Stimulated activated CD4-positive, alpha-beta T cell treated with anti-CD3 and anti-CD28 coated beads, Interleukin-12 subunit alpha, Interleukin-12 subunit beta, amount 100 ng/mL, for 24 hours (primary cell): ENCODE measurements at regions not wholly inside any gene's neighbourhood (a gene's known extent, or its start where the extent isn't known, plus 50 kb on each side); places are given as distances from the start of the nearest gene placed in this dataset.
"Not testable (repeated sequence)": the region's sequence is repeated elsewhere in the genome, so short reads cannot be mapped to it uniquely, and the experiment has no call there.

ENCODE experiments used
- DNase-seq, 2 experiments: peaks; one replicate each; pipeline ENCODE4 v3.0.0-alpha.2; 2020; ENCODE audit warnings: low read depth in 2 of 2

DNA sequence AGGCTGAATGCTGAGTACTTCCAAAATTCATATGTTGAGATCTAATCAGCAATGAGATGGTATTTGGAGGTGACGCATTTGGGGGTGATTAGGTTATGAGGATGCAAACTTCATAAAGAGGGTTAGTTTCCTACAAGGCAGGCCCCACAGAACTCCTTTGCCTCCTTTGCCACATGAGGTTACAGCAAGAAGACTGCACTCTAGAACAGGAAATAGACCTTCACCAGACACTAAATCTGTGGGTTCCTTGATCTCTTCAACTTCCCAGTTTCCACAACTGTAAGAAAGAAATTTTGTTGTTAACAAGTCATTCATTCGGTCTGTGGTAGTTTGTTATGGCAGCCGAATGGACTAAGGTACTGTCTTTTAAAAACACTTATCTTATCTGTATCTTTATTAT is 681.9 kb upstream of the HS3ST1 start:
- DNase-seq = no peak

GRCh38 chr4:12109056-12109455 is 680.4 kb upstream of the HS3ST1 start:
- not testable (repeated sequence) for DNase-seq

GRCh38 chr4:12105519-12105918 is 676.8 kb upstream of the HS3ST1 start:
- DNase-seq = no peak

- not testable (repeated sequence) for DNase-seq
These were observed 661.2 kb upstream of the HS3ST1 start for GRCh38 chr4:12089920-12090319.

GRCh38 chr4:12084690-12085089 is 656.0 kb upstream of the HS3ST1 start:
- no peak for DNase-seq

GRCh38 chr4:12071316-12071715 is 642.6 kb upstream of the HS3ST1 start:
- no peak for DNase-seq

- no peak for DNase-seq
These were observed 625.3 kb upstream of the HS3ST1 start for GRCh38 chr4:12053966-12054365.

DNA sequence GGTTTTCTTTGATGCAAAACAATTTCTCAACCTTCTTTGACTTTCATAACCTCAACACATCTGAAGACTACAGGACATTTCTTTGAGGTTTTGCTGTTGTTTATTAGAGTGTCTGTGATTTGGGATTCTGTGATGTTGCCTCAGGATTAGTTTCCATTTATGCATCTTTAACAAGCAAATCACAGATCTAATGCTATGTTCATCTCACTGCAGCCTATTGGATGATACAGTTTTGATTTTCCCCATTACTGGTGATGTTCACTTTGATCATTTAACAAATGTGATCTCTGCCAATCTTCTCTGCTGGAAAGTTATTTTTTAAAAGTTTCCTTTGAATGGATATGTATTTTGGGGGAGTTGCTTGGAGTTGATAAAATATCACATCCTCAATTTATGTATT is 624.9 kb upstream of the HS3ST1 start:
- DNase-seq = no peak

DNA sequence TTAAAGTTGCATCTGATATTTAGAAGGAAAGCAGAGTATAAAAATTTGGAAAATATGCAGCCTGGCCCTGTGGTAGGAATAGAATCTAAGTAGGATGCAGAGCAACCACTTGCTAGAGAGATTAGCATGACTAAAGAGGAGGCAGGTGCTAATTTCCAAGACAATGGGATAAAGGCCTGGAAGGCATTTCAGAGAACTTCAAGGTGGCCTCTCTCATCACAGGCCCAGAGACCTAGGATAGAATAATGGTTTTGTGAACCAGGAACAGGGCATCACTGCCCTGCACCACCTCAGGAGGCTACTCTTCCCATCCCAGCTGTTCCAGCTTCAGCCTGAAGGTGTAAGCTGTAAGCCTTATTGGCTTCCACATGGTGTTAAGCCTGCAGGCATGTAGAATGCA is 621.7 kb upstream of the HS3ST1 start:
- DNase-seq = no peak

GRCh38 chr4:12042818-12043217 is 614.1 kb upstream of the HS3ST1 start:
- DNase-seq = no peak

- no peak for DNase-seq
These were observed 613.1 kb upstream of the HS3ST1 start for GRCh38 chr4:12041828-12042227.

GRCh38 chr4:12036450-12036849 is 607.8 kb upstream of the HS3ST1 start:
- DNase-seq = no peak

DNA sequence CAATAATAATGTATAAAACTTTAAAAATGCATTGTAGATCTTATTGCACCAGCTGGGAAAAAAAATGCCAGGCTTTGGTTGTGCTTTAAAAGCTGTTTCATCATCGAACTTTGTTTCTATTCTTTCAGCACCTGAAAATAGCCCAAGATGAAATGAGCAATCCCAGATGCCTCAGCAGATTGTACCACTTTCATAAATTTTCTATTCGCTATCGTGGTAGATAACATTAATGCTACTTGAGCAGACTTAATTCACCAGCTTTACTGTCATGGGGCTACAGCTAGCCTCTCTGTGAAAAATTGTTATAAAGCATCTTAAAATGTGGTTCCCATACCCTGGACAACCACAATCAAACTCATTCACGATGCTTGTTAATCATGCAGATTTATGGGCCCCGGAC is 599.6 kb upstream of the HS3ST1 start:
- DNase-seq = no peak

DNA sequence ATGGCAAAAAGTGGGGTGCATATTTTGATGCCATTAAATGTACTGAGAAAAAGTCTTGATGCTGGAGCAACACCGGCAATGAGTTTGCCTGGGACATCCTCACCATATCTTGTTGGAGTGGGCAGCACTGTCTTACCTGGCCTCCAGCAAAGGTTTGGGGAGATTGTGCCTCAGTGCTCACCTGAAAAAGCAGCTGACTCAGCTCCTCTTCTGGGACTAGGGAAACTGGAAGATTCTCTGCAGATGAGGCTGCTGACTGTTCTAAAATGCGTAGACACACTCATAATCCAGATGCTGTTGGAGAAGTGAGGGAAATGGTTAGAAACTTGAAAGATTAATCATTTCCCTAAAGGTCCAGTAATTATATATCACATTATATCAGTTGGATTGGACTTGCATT is 593.7 kb upstream of the HS3ST1 start:
- DNase-seq = no peak

DNA sequence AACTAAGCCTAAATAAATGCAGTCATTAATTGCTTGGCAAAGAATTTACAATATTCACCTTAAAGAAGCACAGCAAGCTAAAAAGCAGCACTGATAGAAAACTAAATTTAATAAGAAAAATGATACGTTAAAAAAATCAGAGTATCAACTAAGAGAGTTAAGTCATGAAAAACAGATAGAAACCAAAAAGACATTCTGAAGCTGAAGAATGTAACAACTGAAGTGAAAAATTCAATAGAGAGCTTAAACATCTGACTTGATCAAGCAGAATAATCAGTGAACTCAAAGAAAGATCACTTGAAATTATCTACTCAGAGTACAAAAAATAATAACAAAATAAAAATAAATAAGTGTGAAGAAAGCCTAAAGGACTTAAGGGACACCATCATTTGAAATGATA is 588.0 kb upstream of the HS3ST1 start:
- DNase-seq = no peak

- no peak for DNase-seq
These were observed 576.8 kb upstream of the HS3ST1 start for GRCh38 chr4:12005471-12005870.

DNA sequence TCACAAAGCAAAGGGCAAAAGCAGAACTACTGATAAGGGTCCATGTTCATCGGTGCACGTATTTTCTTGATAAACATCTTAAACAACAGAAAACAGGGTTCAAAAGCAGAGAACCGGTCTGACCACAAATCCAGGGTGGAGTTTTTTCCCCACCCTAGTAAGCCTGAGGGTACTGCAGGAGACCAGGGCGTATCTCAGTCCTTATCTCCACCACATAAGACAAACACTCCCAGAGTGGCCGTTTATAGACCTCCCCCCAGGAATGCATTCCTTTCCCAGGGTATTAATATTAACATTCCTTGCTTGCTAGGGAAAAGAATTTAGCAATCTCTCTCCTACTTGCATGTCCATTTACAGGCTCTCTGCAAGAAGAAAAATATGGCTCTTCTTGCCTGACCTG is 567.9 kb upstream of the HS3ST1 start:
- not testable (repeated sequence) for DNase-seq

DNA sequence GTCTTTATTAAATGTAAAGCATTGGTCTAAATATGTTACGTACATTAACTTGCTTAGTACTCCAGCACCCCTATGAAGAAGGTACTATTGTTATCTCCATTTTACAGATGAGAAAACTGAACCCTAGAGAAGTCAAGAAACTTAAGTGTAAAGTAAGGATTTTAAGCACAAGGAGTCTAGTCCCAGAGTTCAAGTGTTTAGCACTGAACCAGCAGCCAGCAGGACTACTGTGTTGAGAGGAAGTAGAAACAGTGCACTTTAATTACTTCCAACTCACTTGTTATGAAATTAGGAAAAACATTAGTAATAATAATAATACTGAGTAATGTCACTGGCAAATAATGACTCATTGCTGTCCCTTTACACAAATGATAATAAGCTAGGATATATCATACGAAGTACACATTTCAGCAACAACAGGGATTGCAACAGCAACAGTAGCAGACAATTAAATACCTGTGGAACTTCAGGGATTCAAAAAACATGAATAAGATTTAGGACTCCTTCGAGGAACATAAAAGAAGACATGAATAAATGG is 548.1 kb upstream of the HS3ST1 start:
- DNase-seq = no peak

DNA sequence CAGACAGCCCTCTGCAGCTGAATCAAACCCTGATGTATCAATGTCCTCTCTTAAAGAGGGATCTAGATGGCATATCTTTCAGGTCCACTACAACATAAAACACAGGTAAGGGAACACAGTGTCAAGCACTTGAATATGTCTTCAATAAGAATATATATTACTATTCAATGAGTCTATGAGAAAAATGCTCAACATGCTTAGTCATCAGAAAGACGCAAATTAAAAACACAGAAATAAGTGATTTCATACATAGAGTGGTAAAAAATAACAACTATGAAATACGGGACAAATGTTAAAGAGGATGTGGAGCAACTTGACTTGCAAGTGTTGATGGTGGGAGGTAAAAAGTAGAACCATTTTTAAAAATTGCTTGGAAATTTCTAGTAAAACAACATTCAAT is 544.6 kb upstream of the HS3ST1 start:
- DNase-seq = no peak

GRCh38 chr4:11970754-11971153 is 542.1 kb upstream of the HS3ST1 start:
- no peak for DNase-seq

DNA sequence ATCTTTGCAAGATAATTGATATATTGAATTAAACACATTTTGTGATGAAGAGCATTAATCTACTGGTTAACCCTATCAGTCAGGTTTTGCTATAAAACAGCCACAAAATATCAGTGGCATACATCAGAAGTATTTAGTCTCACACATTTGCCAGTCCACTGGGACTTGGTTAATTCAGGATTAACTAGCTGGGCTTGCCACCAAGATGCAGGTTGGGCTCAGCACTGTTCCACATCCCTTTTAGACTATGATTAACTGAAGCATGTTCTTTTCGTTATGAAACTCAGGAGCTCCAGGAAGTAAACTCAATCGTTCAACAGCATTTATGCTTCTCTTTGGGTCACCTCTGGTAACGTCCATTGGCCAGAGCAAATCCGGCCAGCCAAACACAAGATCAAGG is 538.1 kb upstream of the HS3ST1 start:
- DNase-seq = no peak

GRCh38 chr4:11954093-11954492 is 525.4 kb upstream of the HS3ST1 start:
- DNase-seq = no peak

GRCh38 chr4:11949355-11949754 is 520.7 kb upstream of the HS3ST1 start:
- DNase-seq = no peak

DNA sequence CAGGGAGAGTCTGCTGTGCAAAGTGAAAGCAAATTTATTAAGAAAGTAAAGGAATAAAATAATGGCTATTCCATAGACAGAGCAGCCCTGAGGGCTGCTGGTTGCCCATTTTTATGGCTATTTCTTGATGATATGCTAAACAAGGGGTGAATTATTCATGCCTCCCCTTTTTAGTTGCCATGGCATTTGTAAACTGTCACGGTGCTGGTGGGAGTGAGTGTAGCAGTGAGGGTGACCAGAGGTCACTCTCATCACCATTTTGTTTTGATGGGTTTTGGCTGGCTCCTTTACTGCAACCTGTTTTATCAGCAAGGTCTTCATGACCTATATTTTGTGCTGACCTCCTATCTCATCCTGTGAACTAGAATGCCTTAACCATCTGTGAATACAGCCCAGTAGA is 518.9 kb upstream of the HS3ST1 start:
- not testable (repeated sequence) for DNase-seq

DNA sequence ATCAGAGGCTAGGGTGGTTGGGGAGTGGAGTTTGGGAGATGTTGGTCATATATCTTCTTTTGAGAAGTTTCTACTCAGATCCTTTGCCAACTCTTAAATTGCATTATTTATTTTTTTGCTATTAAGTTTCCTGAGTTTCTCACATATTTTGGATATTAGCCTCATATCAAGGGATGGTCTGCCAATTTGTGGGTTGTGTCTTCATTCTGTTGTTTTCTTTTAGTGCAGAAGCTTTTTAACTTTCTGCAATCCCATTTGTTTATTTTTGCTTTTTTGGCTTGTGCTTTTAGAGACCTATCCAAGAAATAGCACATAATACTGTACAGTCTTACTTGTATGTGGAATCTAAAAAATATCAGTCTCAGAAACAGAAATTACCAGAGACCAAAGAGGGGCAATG is 509.2 kb upstream of the HS3ST1 start:
- no peak for DNase-seq
